Neutrophil (primary cell): ENCODE measurements at regions not wholly inside any gene's neighbourhood (a gene's known extent, or its start where the extent isn't known, plus 50 kb on each side); places are given as distances from the start of the nearest gene placed in this dataset.

ENCODE experiments used
- H3K27ac ChIP-seq: fragments of 200-600 bp; sonication (generic); 2 replicates; pipeline ENCODE4 v1.5.1; 2016; ENCODE audit warnings: mild to moderate bottlenecking, moderate library complexity
- H3K27me3 ChIP-seq: fragments of 200-600 bp; sonication (generic); 2 replicates; pipeline ENCODE4 v1.6.0; 2016; ENCODE audit warnings: mild to moderate bottlenecking
- H3K36me3 ChIP-seq: fragments of 200-600 bp; sonication (generic); 2 replicates; pipeline ENCODE4 v1.5.1; 2017
- H3K4me1 ChIP-seq, 2 experiments: fragments of 200-600 bp in 1 of 2; sonication (generic) in 1 of 2; 1 replicate in 1 of 2; 2 replicates in 1 of 2; pipeline versions ENCODE4 v1.5.1 to v1.6.1; 2013 to 2016; ENCODE audit warnings: low read depth in 1 of 2, low read length in 1 of 2, mild to moderate bottlenecking in 1 of 2, moderate library complexity in 1 of 2; ENCODE audit not compliant: control insufficient read depth in 1 of 2, insufficient read depth in 1 of 2
- H3K4me3 ChIP-seq, 2 experiments: fragments of 200-600 bp in 1 of 2; sonication (generic) in 1 of 2; 1 replicate in 1 of 2; 2 replicates in 1 of 2; pipeline ENCODE4 v1.5.1; 2013 to 2016; ENCODE audit warnings: low read depth in 1 of 2, low read length in 1 of 2, mild to moderate bottlenecking in 1 of 2, moderate library complexity in 1 of 2
- H3K9me3 ChIP-seq: fragments of 200-600 bp; sonication (generic); 2 replicates; pipeline ENCODE4 v1.5.1; 2016
- CTCF ChIP-seq: fragments of 200-600 bp; sonication (generic); IDR thresholded peaks from 2 replicates; pipeline ENCODE4 v1.5.1; 2016; ENCODE audit warnings: antibody characterized with exemption

- Histone ChIP-seq H3K27ac (no peak overlapping the region), H3K36me3 (no peaks in the 10 kb centered on the region), H3K4me3 (no peak overlapping the region), H3K27me3 (no peaks in the 10 kb centered on the region), H3K9me3 (no peaks in the 10 kb centered on the region), H3K4me1 (peaks cover 14 to 18% of the 10 kb centered on the region in 2 experiments)
- TF ChIP-seq CTCF, result no peak
These were observed 489.8 kb upstream of the PROK2 start for GRCh38 chr3:72274493-72275330.

DNA sequence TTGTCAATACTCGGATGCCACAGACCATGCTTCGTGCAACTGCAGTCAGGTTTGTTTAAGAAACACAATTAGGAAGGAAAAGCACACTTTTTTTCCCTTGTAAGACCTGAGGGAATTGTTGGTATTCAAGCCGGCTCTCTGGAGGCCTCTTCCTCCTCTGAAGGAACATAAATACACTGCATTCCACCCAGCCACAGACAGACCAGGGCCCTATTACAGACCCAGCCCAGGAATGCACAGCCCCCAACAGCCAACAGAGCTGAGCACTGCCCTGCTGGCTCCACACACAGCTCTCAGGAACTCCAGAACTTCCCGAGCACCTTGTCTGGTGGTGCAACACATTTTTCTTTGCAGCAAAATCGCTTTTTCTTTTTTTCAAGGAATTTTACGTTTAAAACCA, 488.7 kb upstream of the PROK2 start:
- Histone ChIP-seq H3K27ac (no peak overlapping the region), H3K4me3 (no peak overlapping the region), H3K9me3 (no peaks in the 10 kb centered on the region), H3K27me3 (no peaks in the 10 kb centered on the region), H3K4me1 (peaks cover 15 to 19% of the 10 kb centered on the region in 2 experiments), H3K36me3 (no peaks in the 10 kb centered on the region)
- no peak for TF ChIP-seq CTCF

DNA sequence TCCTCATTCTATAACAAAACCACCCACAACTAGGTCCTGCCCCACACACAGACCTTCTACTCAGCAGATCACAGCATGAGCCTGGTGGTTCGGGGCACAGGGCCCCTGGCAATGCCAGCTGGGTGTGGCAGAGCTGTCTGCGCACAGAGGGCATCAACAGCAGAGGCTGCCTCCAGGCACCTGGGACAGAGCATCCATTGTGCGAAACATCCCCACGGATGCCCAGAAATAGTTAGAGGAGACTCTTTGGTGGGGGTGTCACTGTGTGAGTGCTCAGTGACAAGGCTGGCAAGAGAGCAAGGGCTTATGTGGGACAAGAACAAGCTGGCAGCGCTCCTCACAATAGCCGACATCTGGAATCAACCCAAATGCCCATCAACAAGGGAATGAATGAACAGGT, 487.4 kb upstream of the PROK2 start:
- Histone ChIP-seq H3K27me3 (no peaks in the 10 kb centered on the region), H3K27ac (no peak overlapping the region), H3K4me3 (no peak overlapping the region), H3K9me3 (no peaks in the 10 kb centered on the region), H3K36me3 (no peaks in the 10 kb centered on the region), H3K4me1 (peaks cover 15 to 19% of the 10 kb centered on the region in 2 experiments)
- no peak for TF ChIP-seq CTCF

DNA sequence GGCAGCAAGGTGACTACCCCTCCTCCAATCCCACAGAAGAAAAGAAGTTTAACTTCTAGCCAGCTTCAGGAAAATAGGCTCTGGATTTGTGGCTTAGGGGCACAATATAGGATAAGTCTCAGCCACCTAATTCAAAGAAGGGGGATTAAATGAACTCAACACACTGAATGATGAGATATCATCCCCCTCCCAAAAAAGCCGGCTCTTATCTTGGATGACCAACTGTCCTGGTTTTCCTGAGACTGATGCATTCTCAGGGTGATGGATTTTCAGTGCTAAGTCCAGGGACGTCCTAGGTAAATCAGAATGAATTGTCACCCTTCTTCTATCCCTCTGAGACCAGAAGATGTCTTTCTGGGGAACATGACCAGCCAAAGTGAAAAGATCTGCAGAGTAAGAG, 487.0 kb upstream of the PROK2 start:
- H3K9me3 ChIP-seq, result no peaks in the 10 kb centered on the region
- H3K27ac ChIP-seq, result no peak overlapping the region
- TF ChIP-seq CTCF, result no peak
- no peaks in the 10 kb centered on the region for H3K27me3 ChIP-seq
- no peak overlapping the region for H3K4me3 ChIP-seq
- H3K4me1 ChIP-seq, result peaks cover 15 to 19% of the 10 kb centered on the region in 2 experiments
- H3K36me3 ChIP-seq, result no peaks in the 10 kb centered on the region

GRCh38 chr3:72271216-72271615, 486.3 kb upstream of the PROK2 start:
- no peak overlapping the region for H3K27ac ChIP-seq
- no peaks in the 10 kb centered on the region for H3K27me3 ChIP-seq
- peaks cover 15 to 19% of the 10 kb centered on the region in 2 experiments for H3K4me1 ChIP-seq
- H3K36me3 ChIP-seq, result no peaks in the 10 kb centered on the region
- no peak overlapping the region for H3K4me3 ChIP-seq
- TF ChIP-seq CTCF, result no peak
- H3K9me3 ChIP-seq, result no peaks in the 10 kb centered on the region
